Cardiac muscle cell (in vitro differentiated cells and primary cell): ENCODE measurements at regions not wholly inside any gene's neighbourhood (a gene's known extent, or its start where the extent isn't known, plus 50 kb on each side); places are given as distances from the start of the nearest gene placed in this dataset.
A peak's percentile ranks its signal among the peaks of the same experiment; 100 is the strongest.

Experiments used
- DNase-seq, 2 donors: peaks; one replicate each; pipeline versions ENCODE4 v3.0.0 to v3.0.0-alpha.2; 2010 to 2017; ENCODE audit warnings: low read depth in 1 of 2, low spot score in 1 of 2
- H3K27ac ChIP-seq: fragments of 200-600 bp; sonication (generic); 2 replicates; pipeline ENCODE4 v1.5.1; 2016
- H3K27me3 ChIP-seq: fragments of 200-600 bp; sonication (generic); 2 replicates; pipeline ENCODE4 v1.6.0; 2016; ENCODE audit warnings: control low read depth
- H3K36me3 ChIP-seq: fragments of 200-600 bp; sonication (generic); 2 replicates; pipeline ENCODE4 v1.5.1; 2016; ENCODE audit warnings: control low read depth
- H3K4me1 ChIP-seq: fragments of 200-600 bp; sonication (generic); 2 replicates; pipeline ENCODE4 v1.8.1; 2017; ENCODE audit warnings: low read depth, mild to moderate bottlenecking, mixed run types
- H3K4me3 ChIP-seq: fragments of 200-600 bp; sonication (generic); 2 replicates; pipeline ENCODE4 v1.5.1; 2016; ENCODE audit warnings: mild to moderate bottlenecking
- H3K9me3 ChIP-seq: fragments of 200-600 bp; sonication (generic); 2 replicates; pipeline ENCODE4 v1.5.1; 2017; ENCODE audit warnings: low read depth, mild to moderate bottlenecking, control low read depth
- TF ChIP-seq, protein P1 (sequence below): IDR thresholded peaks from 2 replicates; pipeline ENCODE4 v1.5.1; 2012; ENCODE audit warnings: low read depth, mild to moderate bottlenecking, low read length

DNA sequence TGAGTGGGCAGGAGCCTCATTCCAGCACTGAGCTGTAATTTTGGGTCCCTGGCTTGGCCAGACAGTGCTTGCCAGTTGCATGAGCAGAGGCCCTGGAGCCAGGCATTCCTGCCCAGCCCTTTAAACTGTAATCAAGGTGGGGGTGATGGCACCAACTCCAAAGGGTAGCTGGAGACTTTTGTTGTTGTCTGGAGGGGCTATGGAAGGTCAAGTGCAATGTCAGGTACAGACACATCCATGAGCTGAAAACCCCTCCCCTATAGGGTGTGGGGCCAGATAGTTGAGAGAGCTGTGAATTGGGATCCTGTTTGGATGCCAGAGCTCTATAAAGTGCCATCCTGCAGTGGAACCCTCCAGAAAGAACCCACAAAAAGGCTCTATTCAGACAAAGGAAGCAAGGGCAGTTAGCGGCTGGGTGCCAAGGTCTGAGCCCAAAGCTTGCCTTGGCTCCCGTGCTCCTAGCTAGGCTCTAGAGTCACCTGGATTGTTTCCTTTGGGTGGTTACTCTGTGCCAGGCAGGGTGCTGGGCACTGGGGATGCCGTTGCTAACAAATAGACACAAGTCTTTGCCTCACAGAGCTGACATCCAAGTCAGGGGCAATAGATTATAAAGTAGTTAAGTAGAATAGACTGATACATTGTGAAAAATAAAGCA lies 163.0 kb downstream of the EFNB1 start:
- Histone ChIP-seq H3K9me3 (no peaks in the 10 kb centered on the region), H3K27me3 (no peaks in the 10 kb centered on the region), H3K4me3 (no peak overlapping the region), H3K36me3 (no peaks in the 10 kb centered on the region), H3K4me1 (peaks cover 14% of the 10 kb centered on the region), H3K27ac (no peak overlapping the region)
- no peak for DNase-seq
- TF ChIP-seq, protein P1, sequence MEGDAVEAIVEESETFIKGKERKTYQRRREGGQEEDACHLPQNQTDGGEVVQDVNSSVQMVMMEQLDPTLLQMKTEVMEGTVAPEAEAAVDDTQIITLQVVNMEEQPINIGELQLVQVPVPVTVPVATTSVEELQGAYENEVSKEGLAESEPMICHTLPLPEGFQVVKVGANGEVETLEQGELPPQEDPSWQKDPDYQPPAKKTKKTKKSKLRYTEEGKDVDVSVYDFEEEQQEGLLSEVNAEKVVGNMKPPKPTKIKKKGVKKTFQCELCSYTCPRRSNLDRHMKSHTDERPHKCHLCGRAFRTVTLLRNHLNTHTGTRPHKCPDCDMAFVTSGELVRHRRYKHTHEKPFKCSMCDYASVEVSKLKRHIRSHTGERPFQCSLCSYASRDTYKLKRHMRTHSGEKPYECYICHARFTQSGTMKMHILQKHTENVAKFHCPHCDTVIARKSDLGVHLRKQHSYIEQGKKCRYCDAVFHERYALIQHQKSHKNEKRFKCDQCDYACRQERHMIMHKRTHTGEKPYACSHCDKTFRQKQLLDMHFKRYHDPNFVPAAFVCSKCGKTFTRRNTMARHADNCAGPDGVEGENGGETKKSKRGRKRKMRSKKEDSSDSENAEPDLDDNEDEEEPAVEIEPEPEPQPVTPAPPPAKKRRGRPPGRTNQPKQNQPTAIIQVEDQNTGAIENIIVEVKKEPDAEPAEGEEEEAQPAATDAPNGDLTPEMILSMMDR, result no peak

- no peak for DNase-seq
- no peaks in the 10 kb centered on the region for H3K27me3 ChIP-seq
These were observed 162.1 kb downstream of the EFNB1 start for GRCh38 chrX:68990948-68991347.

GRCh38 chrX:68989865-68990606 lies 161.2 kb downstream of the EFNB1 start:
- Histone ChIP-seq H3K4me3 (no peak overlapping the region), H3K36me3 (no peaks in the 10 kb centered on the region), H3K9me3 (no peaks in the 10 kb centered on the region), H3K27ac (peak overlapping the region; percentile 86), H3K4me1 (peaks cover 8% of the 10 kb centered on the region), H3K27me3 (no peaks in the 10 kb centered on the region)
- TF ChIP-seq, protein P1, result no peak
- peak; percentile 81 to 92 for DNase-seq

More at GRCh38 chrX:68990948-68991347, 162.1 kb downstream of the EFNB1 start:
- H3K4me3 ChIP-seq, result no peak overlapping the region
- TF ChIP-seq, protein P1, result no peak
- H3K27ac ChIP-seq, result peak overlapping the region; percentile 86
- no peaks in the 10 kb centered on the region for H3K9me3 ChIP-seq
- H3K4me1 ChIP-seq, result peaks cover 12% of the 10 kb centered on the region
- no peaks in the 10 kb centered on the region for H3K36me3 ChIP-seq

- Histone ChIP-seq H3K27ac (peak overlapping the region; percentile 86), H3K4me1 (peaks cover 8% of the 10 kb centered on the region), H3K9me3 (no peaks in the 10 kb centered on the region), H3K4me3 (no peak overlapping the region), H3K36me3 (no peaks in the 10 kb centered on the region), H3K27me3 (no peaks in the 10 kb centered on the region)
- peak in 1 of 2 donors; percentile 1 for DNase-seq
- TF ChIP-seq, protein P1, result no peak
These were observed 160.6 kb downstream of the EFNB1 start for GRCh38 chrX:68989456-68989855.

- Histone ChIP-seq H3K4me1 (peaks cover 8% of the 10 kb centered on the region), H3K36me3 (no peaks in the 10 kb centered on the region), H3K9me3 (no peaks in the 10 kb centered on the region), H3K27me3 (no peaks in the 10 kb centered on the region), H3K27ac (no peak overlapping the region), H3K4me3 (no peak overlapping the region)
- DNase-seq, result no peak
- TF ChIP-seq, protein P1, result no peak
These were observed 160.0 kb downstream of the EFNB1 start for GRCh38 chrX:68988865-68989264.
